SU-DHL-6 (cell line): ENCODE measurements at regions not wholly inside any gene's neighbourhood (a gene's known extent, or its start where the extent isn't known, plus 50 kb on each side); places are given as distances from the start of the nearest gene placed in this dataset.

Experiments
- H2AFZ ChIP-seq: fragments of 200-600 bp; sonication (generic); 2 replicates; pipeline ENCODE4 v1.6.1; 2014; ENCODE audit warnings: low read depth, mild to moderate bottlenecking, moderate library complexity, mixed read lengths, antibody characterized with exemption, low read length; ENCODE audit not compliant: severe bottlenecking
- H3F3A ChIP-seq: fragments of 200-600 bp; shearing (Covaris generic); 2 replicates; pipeline ENCODE4 v1.6.0; 2016; ENCODE audit warnings: antibody characterized with exemption, mild to moderate bottlenecking; ENCODE audit not compliant: insufficient read depth
- H3K27ac ChIP-seq: fragments of 200-600 bp; sonication (generic); 2 replicates; pipeline ENCODE4 v1.5.1; 2016; ENCODE audit warnings: low read depth, mild to moderate bottlenecking, low read length, moderate library complexity, mixed read lengths
- H3K27me3 ChIP-seq: fragments of 200-600 bp; sonication (generic), shearing (Covaris generic); 2 replicates; pipeline ENCODE4 v1.6.0; 2014; ENCODE audit warnings: mild to moderate bottlenecking, low read length
- H3K36me3 ChIP-seq: fragments of 200-600 bp; sonication (generic); 2 replicates; pipeline ENCODE4 v1.6.1; 2014; ENCODE audit warnings: mild to moderate bottlenecking, low read length, mixed read lengths
- H3K4me2 ChIP-seq: fragments of 300-600, 200-600 bp; shearing (Covaris generic), sonication (generic); 2 replicates; pipeline ENCODE4 v1.6.0; 2014; ENCODE audit warnings: low read length, low read depth, mild to moderate bottlenecking; ENCODE audit not compliant: poor library complexity, severe bottlenecking
- H3K4me3 ChIP-seq: fragments of 200-600 bp; sonication (generic); 2 replicates; pipeline ENCODE4 v1.5.1; 2014; ENCODE audit warnings: antibody characterized with exemption, low read length, mild to moderate bottlenecking, mixed read lengths; ENCODE audit not compliant: insufficient read depth, poor library complexity, severe bottlenecking
- H3K79me2 ChIP-seq: fragments of 200-600 bp; sonication (generic); 2 replicates; pipeline ENCODE4 v1.6.1; 2014; ENCODE audit warnings: mild to moderate bottlenecking, low read length, moderate library complexity; ENCODE audit not compliant: insufficient read depth
- H3K9ac ChIP-seq: fragments of 200-600 bp; sonication (generic); 2 replicates; pipeline ENCODE4 v1.7.0; 2014; ENCODE audit warnings: mild to moderate bottlenecking, low read length
- H3K9me2 ChIP-seq: fragments of 200-600 bp; sonication (generic); replicated peaks from 2 replicates; pipeline ENCODE4 v1.6.1; 2014; ENCODE audit warnings: low read length; ENCODE audit not compliant: insufficient read depth
- H3K9me3 ChIP-seq: fragments of 200-600 bp; sonication (generic); 2 replicates; pipeline ENCODE4 v1.6.1; 2014; ENCODE audit warnings: low read length, mixed read lengths; ENCODE audit not compliant: insufficient read depth
- H4K20me1 ChIP-seq: fragments of 200-600 bp; sonication (generic); 2 replicates; pipeline ENCODE4 v1.6.1; 2014; ENCODE audit warnings: low read depth, mild to moderate bottlenecking, antibody characterized with exemption, low read length, moderate library complexity, mixed read lengths
- EZH2phosphoT487 ChIP-seq: fragments of 200-600 bp; sonication (generic), shearing (Covaris generic); conservative IDR thresholded peaks from 2 replicates; pipeline ENCODE4 v1.6.1; 2018; ENCODE audit warnings: mild to moderate bottlenecking, antibody characterized with exemption, low read length, moderate library complexity, mixed read lengths
- TF ChIP-seq, protein P1 (sequence below): fragments of 200-600 bp; sonication (generic); IDR thresholded peaks from one replicate; pipeline ENCODE4 v1.5.1; 2017; ENCODE audit warnings: antibody characterized with exemption, mild to moderate bottlenecking, low read length, moderate library complexity; ENCODE audit not compliant: insufficient read depth, poor library complexity, severe bottlenecking

DNA sequence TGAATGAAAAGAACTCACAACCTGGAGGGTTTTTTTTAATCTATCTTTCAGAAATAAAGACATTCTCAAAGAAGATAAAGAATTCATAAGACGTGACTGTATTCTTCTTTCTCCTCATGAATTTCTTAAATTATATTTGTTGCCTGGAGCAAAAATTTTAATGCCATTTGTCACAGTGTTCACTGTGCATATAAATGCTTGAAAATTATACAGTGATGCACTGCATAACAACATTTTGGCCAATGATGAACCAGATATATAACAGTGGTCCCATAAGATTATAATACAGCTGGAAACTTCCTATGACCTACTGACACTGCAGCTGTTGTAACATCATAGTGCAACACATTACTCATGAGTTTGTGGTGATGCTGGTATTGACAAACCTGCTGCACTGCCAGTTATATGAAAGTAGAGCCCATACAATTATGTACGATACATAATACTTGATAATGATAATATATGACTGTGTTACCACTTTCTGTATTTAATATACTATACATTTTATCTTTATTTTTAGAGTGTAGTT, 67.3 kb downstream of the P2RY1 start:
- Histone ChIP-seq H3K27ac (no peak overlapping the region), H4K20me1 (no peaks in the 10 kb centered on the region), H2AFZ (no peak overlapping the region), H3K36me3 (no peaks in the 10 kb centered on the region), H3K27me3 (no peaks in the 10 kb centered on the region), H3K4me3 (no peak overlapping the region), H3K79me2 (no peaks in the 10 kb centered on the region), H3K9me2 (no peaks in the 10 kb centered on the region), H3K9ac (no peak overlapping the region), H3K4me2 (no peak overlapping the region), H3F3A (no peaks in the 10 kb centered on the region), H3K9me3 (no peaks in the 10 kb centered on the region)
- no peak for TF ChIP-seq EZH2phosphoT487
- TF ChIP-seq, protein P1, sequence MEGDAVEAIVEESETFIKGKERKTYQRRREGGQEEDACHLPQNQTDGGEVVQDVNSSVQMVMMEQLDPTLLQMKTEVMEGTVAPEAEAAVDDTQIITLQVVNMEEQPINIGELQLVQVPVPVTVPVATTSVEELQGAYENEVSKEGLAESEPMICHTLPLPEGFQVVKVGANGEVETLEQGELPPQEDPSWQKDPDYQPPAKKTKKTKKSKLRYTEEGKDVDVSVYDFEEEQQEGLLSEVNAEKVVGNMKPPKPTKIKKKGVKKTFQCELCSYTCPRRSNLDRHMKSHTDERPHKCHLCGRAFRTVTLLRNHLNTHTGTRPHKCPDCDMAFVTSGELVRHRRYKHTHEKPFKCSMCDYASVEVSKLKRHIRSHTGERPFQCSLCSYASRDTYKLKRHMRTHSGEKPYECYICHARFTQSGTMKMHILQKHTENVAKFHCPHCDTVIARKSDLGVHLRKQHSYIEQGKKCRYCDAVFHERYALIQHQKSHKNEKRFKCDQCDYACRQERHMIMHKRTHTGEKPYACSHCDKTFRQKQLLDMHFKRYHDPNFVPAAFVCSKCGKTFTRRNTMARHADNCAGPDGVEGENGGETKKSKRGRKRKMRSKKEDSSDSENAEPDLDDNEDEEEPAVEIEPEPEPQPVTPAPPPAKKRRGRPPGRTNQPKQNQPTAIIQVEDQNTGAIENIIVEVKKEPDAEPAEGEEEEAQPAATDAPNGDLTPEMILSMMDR, result no peak

DNA sequence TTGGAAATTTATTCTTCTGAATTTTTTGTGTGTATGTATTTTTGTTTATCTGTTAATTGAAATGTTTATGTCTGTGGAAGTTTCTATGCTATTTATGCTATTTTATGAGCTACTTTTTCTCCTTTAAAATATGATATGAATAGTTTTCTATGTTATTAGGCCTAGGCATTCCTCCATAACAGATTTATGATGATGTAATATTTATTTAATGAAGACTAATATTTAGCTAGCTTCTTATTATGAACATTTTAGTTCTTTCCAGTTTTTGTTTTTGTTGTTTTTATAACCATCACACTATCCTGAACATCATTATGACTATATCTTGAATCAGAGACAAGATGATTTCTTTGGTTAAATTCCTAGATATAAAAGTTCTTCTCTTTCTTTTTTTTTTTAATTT, 70.7 kb downstream of the P2RY1 start:
- H3K27me3 ChIP-seq, result no peaks in the 10 kb centered on the region
- no peaks in the 10 kb centered on the region for H3F3A ChIP-seq
- no peak overlapping the region for H3K4me2 ChIP-seq
- no peak overlapping the region for H3K4me3 ChIP-seq
- no peaks in the 10 kb centered on the region for H3K79me2 ChIP-seq
- no peaks in the 10 kb centered on the region for H3K9me2 ChIP-seq
- no peaks in the 10 kb centered on the region for H3K9me3 ChIP-seq
- TF ChIP-seq, protein P1, result no peak
- no peak for TF ChIP-seq EZH2phosphoT487
- no peaks in the 10 kb centered on the region for H4K20me1 ChIP-seq
- no peak overlapping the region for H2AFZ ChIP-seq
- H3K9ac ChIP-seq, result no peak overlapping the region
- H3K36me3 ChIP-seq, result no peaks in the 10 kb centered on the region
- H3K27ac ChIP-seq, result no peak overlapping the region

DNA sequence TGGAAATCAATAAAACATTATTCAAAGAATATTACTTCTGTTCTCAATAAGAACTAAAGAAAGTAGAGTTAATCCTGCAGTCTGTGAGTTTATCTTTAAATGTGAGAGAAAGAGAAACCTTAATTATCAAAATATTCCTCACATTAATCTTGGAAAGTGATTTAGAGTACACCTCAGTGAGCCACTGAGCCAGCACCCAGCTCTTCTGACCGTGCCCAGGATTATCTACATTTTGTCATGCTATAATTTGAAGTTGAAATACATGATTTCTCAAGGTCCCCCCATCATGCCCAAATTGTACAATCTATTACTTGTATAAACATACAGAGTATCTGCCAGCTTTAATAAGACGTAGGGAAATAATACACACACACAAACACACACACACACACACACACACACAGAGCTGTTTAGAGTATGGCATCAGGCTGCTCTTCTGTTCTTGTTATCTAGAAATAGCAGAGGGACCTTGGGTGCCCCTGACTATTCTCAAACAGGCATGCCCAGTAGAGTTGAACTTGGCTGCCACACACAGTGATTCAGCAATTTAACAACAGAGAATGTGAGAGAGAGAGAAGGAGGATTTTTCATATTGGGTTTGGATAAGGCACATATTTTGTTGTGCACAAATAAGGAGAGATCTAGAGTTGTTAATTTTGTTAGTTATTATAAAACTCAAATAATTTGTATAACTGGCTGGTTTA, 74.4 kb downstream of the P2RY1 start:
- no peak for TF ChIP-seq EZH2phosphoT487
- TF ChIP-seq, protein P1, result no peak
- Histone ChIP-seq H3K9me3 (no peaks in the 10 kb centered on the region), H2AFZ (no peak overlapping the region), H3K4me2 (no peak overlapping the region), H3K9ac (no peak overlapping the region), H3K79me2 (no peaks in the 10 kb centered on the region), H3K36me3 (no peaks in the 10 kb centered on the region), H3K27ac (no peak overlapping the region), H3K27me3 (no peaks in the 10 kb centered on the region), H3F3A (no peaks in the 10 kb centered on the region), H3K4me3 (no peak overlapping the region), H3K9me2 (no peaks in the 10 kb centered on the region), H4K20me1 (no peaks in the 10 kb centered on the region)
